Adipose tissue (tissue), 3 donors: ENCODE measurements at regions not wholly inside any gene's neighbourhood (a gene's known extent, or its start where the extent isn't known, plus 50 kb on each side); places are given as distances from the start of the nearest gene placed in this dataset.

ENCODE experiments used
- H3K27ac ChIP-seq: one replicate; pipeline ENCODE4 v1.5.1; 2013; ENCODE audit warnings: low read depth, low read length
- WGBS, 3 donors: extraction: QIAGEN DNeasy Blood & Tissue Kit; methylation state at CpG; one replicate each; pipeline ENCODE4 v1.1.7; 2013; 5-methylcytosine and 5-hydroxymethylcytosine counted together
- donor health status: healthy with polysubstance abuse.
- donor health status: Bipolar disorder and iron deficiency.
- donor health status: healthy.

- 50 to 77% (median 73%) methylated on average over 2 of the region's 2 CpGs for WGBS, 3 donors
Observed at GRCh38 chr9:118618849-118619248, 750.4 kb downstream of the BRINP1 start.

GRCh38 chr9:118624608-118625007, 744.6 kb downstream of the BRINP1 start:
- no peak overlapping the region for H3K27ac ChIP-seq
- WGBS, 3 donors = 63 to 83% (median 79%) methylated on average over 3 of the region's 3 CpGs

More at GRCh38 chr9:118618849-118619248, 750.4 kb downstream of the BRINP1 start:
- no peak overlapping the region for H3K27ac ChIP-seq

GRCh38 chr9:118630079-118630478, 739.2 kb downstream of the BRINP1 start:
- 45 to 59% (median 57%) methylated on average over 2 of the region's 2 CpGs for WGBS, 3 donors
- H3K27ac ChIP-seq = no peak overlapping the region

- 67 to 86% (median 85%) methylated on average over 2 of the region's 2 CpGs for WGBS, 3 donors
- H3K27ac ChIP-seq = no peak overlapping the region
Observed at GRCh38 chr9:118630931-118631595, 738.2 kb downstream of the BRINP1 start.

GRCh38 chr9:118631956-118632355, 737.3 kb downstream of the BRINP1 start:
- no peak overlapping the region for H3K27ac ChIP-seq
- 61 to 81% (median 77%) methylated on average over 4 of the region's 4 CpGs for WGBS, 3 donors

- H3K27ac ChIP-seq = no peak overlapping the region
- WGBS, 3 donors = 60 to 64% (median 62%) methylated on average over 3 of the region's 3 CpGs
Observed at GRCh38 chr9:118635416-118635815, 733.8 kb downstream of the BRINP1 start.

- no peak overlapping the region for H3K27ac ChIP-seq
- 77 to 94% (median 89%) methylated on average over 2 of the region's 2 CpGs for WGBS, 3 donors
Observed at GRCh38 chr9:118637681-118638080, 731.6 kb downstream of the BRINP1 start.

GRCh38 chr9:118640836-118641560, 728.2 kb downstream of the BRINP1 start:
- no peak overlapping the region for H3K27ac ChIP-seq
- WGBS, 3 donors = 70 to 75% (median 74%) methylated on average over 7 of the region's 7 CpGs

- no peak overlapping the region for H3K27ac ChIP-seq
- 13 to 38% (median 32%) methylated on average over 2 of the region's 2 CpGs for WGBS, 3 donors
Observed at GRCh38 chr9:118643118-118643517, 726.1 kb downstream of the BRINP1 start.

GRCh38 chr9:118644066-118644465, 725.2 kb downstream of the BRINP1 start:
- no peak overlapping the region for H3K27ac ChIP-seq
- 77 to 86% (median 83%) methylated on average over 1 of the region's 1 CpG for WGBS, 3 donors

- 39 to 70% (median 67%) methylated on average over 1 of the region's 1 CpG for WGBS, 3 donors
- no peak overlapping the region for H3K27ac ChIP-seq
Observed at GRCh38 chr9:118647331-118647730, 721.9 kb downstream of the BRINP1 start.

- H3K27ac ChIP-seq = no peak overlapping the region
Observed at GRCh38 chr9:118650417-118650816, 718.8 kb downstream of the BRINP1 start.

GRCh38 chr9:118651511-118651910, 717.7 kb downstream of the BRINP1 start:
- 40 to 92% (median 90%) methylated on average over 2 of the region's 2 CpGs for WGBS, 3 donors
- no peak overlapping the region for H3K27ac ChIP-seq

GRCh38 chr9:118652258-118652657, 717.0 kb downstream of the BRINP1 start:
- H3K27ac ChIP-seq = no peak overlapping the region
- 64 to 72% (median 70%) methylated on average over 2 of the region's 2 CpGs for WGBS, 3 donors

GRCh38 chr9:118652912-118653311, 716.3 kb downstream of the BRINP1 start:
- WGBS, 3 donors = 65 to 85% (median 83%) methylated on average over 2 of the region's 2 CpGs
- no peak overlapping the region for H3K27ac ChIP-seq

- no peak overlapping the region for H3K27ac ChIP-seq
- 56 to 72% (median 65%) methylated on average over 6 of the region's 6 CpGs for whole genome bisulfite sequencing, 3 donors
Observed at GRCh38 chr9:118659011-118659410, 710.2 kb downstream of the BRINP1 start.

GRCh38 chr9:118665226-118665919, 703.9 kb downstream of the BRINP1 start:
- 64 to 65% (median 64%) methylated on average over 4 of the region's 4 CpGs for WGBS, 3 donors
- no peak overlapping the region for H3K27ac ChIP-seq

- 56 to 81% (median 81%) methylated on average over 11 of the region's 11 CpGs for WGBS, 3 donors
- H3K27ac ChIP-seq = no peak overlapping the region
Observed at GRCh38 chr9:118670011-118670953, 699.0 kb downstream of the BRINP1 start.
